Upper lobe of left lung (tissue), 4 donors: ENCODE measurements at regions not wholly inside any gene's neighbourhood (a gene's known extent, or its start where the extent isn't known, plus 50 kb on each side); places are given as distances from the start of the nearest gene placed in this dataset.

Source experiments
- CTCF ChIP-seq, 6 experiments: fragments of 450-650 bp in 4 of 6; fragments of 200-600 bp in 2 of 6; sonication (generic) in 2 of 6; IDR thresholded peaks; one replicate each; pipeline ENCODE4 v1.5.1; 2016 to 2019; ENCODE audit warnings: antibody characterized with exemption in 6 of 6
- EP300 ChIP-seq, 4 donors: sonication (generic); formaldehyde crosslinking; IDR thresholded peaks; one replicate each; pipeline ENCODE4 v1.5.1; 2017; ENCODE audit warnings: antibody characterized with exemption in 4 of 4, control low read depth in 2 of 4

DNA sequence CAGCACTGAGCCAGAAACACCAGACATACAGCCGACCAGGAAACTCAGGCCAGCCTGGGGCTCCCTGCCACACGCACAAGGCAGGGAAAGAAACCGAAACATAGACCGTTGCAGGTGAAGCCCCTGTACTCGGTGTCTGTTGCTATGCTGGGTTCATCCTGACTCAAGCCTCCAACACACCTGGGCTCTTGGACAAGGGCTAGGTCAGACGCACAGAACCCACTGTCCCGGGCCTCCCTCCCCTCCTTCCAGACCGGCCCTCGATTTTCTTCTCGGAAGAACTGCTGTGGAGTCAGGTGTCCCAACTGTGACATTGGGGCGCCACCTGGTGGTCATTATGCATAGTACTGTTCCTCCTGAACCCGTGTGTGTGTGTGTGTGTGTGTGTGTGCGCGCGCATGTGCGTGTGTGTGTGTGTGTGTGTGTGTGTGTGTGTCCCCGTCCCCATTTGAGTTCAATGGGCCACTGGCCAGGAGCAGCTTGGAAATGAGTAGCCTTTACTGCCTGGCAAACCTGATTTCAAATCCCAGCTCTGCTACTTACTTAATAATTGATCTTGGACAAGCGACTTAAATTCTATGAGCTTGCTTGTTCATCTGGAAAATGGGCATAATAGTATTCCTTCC lies 55.4 kb upstream of the GLI2 start:
- TF ChIP-seq EP300 (IDR thresholded peaks at IDR 0.05) (no peak), CTCF (IDR thresholded peaks at IDR 0.05) (peak; percentile 45 to 83 (median 71))
